ENCODE measurements at regions not wholly inside any gene's neighbourhood (a gene's known extent, or its start where the extent isn't known, plus 50 kb on each side); places are given as distances from the start of the nearest gene placed in this dataset.
"Not testable (repeated sequence)": the region's sequence is repeated elsewhere in the genome, so short reads cannot be mapped to it uniquely, and the experiment has no call there.

GRCh38 chr1:196160066-196160795, 448.0 kb downstream of the KCNT2 start:
- DNase-seq (ENCODE audit: low read depth): peak; percentile 67

- DNase-seq (ENCODE audit: low read depth): no peak
Observed at GRCh38 chr1:196155586-196155985, 452.7 kb downstream of the KCNT2 start.

GRCh38 chr1:196152975-196153374, 455.3 kb downstream of the KCNT2 start:
- no peak for DNase-seq (ENCODE audit: low read depth)

GRCh38 chr1:196152086-196152485, 456.2 kb downstream of the KCNT2 start:
- DNase-seq (ENCODE audit: low read depth): no peak

GRCh38 chr1:196148367-196148970, 459.8 kb downstream of the KCNT2 start:
- DNase-seq (ENCODE audit: low read depth): peak; percentile 21

- DNase-seq (ENCODE audit: low read depth): no peak
Observed at GRCh38 chr1:196147530-196147929, 460.7 kb downstream of the KCNT2 start.

- DNase-seq (ENCODE audit: low read depth): not testable (repeated sequence)
Observed at GRCh38 chr1:196145151-196145550, 463.1 kb downstream of the KCNT2 start.

GRCh38 chr1:196144588-196144987, 463.7 kb downstream of the KCNT2 start:
- DNase-seq (ENCODE audit: low read depth): no peak

- no peak for DNase-seq (ENCODE audit: low read depth)
Observed at GRCh38 chr1:196143602-196144342, 464.5 kb downstream of the KCNT2 start.

GRCh38 chr1:196142111-196142640, 466.1 kb downstream of the KCNT2 start:
- no peak for DNase-seq (ENCODE audit: low read depth)

- DNase-seq (ENCODE audit: low read depth): no peak
Observed at GRCh38 chr1:196136396-196136795, 471.8 kb downstream of the KCNT2 start.

GRCh38 chr1:196131691-196132090, 476.5 kb downstream of the KCNT2 start:
- no peak for DNase-seq (ENCODE audit: low read depth)

- no peak for DNase-seq (ENCODE audit: low read depth)
Observed at GRCh38 chr1:196128835-196129234, 479.4 kb downstream of the KCNT2 start.

- no peak for DNase-seq (ENCODE audit: low read depth)
Observed at GRCh38 chr1:196121181-196121580, 487.1 kb downstream of the KCNT2 start.

- peak; percentile 37 for DNase-seq (ENCODE audit: low read depth)
Observed at GRCh38 chr1:196115646-196116045, 492.6 kb downstream of the KCNT2 start.

GRCh38 chr1:196114193-196114592, 494.0 kb downstream of the KCNT2 start:
- no peak for DNase-seq (ENCODE audit: low read depth)

GRCh38 chr1:196108990-196109389, 499.2 kb downstream of the KCNT2 start:
- not testable (repeated sequence) for DNase-seq (ENCODE audit: low read depth)

- no peak for DNase-seq (ENCODE audit: low read depth)
Observed at GRCh38 chr1:196105901-196106300, 502.3 kb downstream of the KCNT2 start.

- DNase-seq (ENCODE audit: low read depth): no peak
Observed at GRCh38 chr1:196102826-196103225, 505.4 kb downstream of the KCNT2 start.

- no peak for DNase-seq (ENCODE audit: low read depth)
Observed at GRCh38 chr1:196098000-196098399, 510.2 kb downstream of the KCNT2 start.

- no peak for DNase-seq (ENCODE audit: low read depth)
Observed at GRCh38 chr1:196094821-196095220, 513.4 kb downstream of the KCNT2 start.

Measured in HT1080 (cell line).